GM18505 (cell line): ENCODE measurements at regions not wholly inside any gene's neighbourhood (a gene's known extent, or its start where the extent isn't known, plus 50 kb on each side); places are given as distances from the start of the nearest gene placed in this dataset.

ENCODE experiments used
- ATAC-seq: cut with Tn5 transposase; IDR thresholded peaks from one replicate; pipeline ENCODE4 v1.9.1; 2021; ENCODE audit not compliant: unreplicated experiment
- POLR2A ChIP-seq: IDR thresholded peaks from 4 replicates; pipeline ENCODE4 v1.6.1; 2011; ENCODE audit warnings: borderline replicate concordance; ENCODE audit not compliant: insufficient read depth, insufficient read length; ENCODE audit errors: extremely low read depth

- no peak for ATAC-seq
- TF ChIP-seq POLR2A, result no peak
These were observed 116.5 kb downstream of the SNX18 start for GRCh38 chr5:54634089-54634488.

- ATAC-seq, result no peak
These were observed 114.7 kb downstream of the SNX18 start for GRCh38 chr5:54632131-54632701.

GRCh38 chr5:54630738-54631359, 113.3 kb downstream of the SNX18 start:
- ATAC-seq, result no peak
- TF ChIP-seq POLR2A, result no peak

More at GRCh38 chr5:54632131-54632701, 114.7 kb downstream of the SNX18 start:
- TF ChIP-seq POLR2A, result no peak

DNA sequence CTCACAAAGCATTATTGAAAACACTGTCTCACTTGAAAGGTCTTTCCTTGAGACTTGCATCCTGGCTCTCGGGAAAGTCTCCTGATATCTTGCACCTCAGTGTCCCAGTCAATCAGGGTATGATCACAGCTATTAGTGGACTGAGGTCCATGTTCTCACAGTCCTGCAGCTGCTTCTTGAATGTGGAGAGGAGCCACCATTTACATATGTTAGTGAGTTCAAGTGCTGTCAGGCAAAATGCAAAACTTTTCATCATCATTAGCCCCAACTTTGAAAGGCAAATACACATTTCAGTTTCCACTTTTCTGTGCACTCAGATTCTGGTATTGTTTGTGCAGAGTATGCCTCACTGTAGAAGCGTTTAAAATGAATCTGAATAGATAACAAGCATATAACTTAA, 111.6 kb downstream of the SNX18 start:
- no peak for TF ChIP-seq POLR2A
- ATAC-seq, result no peak

GRCh38 chr5:54628050-54628449, 110.5 kb downstream of the SNX18 start:
- TF ChIP-seq POLR2A, result no peak
- no peak for ATAC-seq

GRCh38 chr5:54626407-54626806, 108.8 kb downstream of the SNX18 start:
- no peak for TF ChIP-seq POLR2A
- ATAC-seq, result no peak

GRCh38 chr5:54624805-54625568, 107.4 kb downstream of the SNX18 start:
- TF ChIP-seq POLR2A, result no peak
- no peak for ATAC-seq

DNA sequence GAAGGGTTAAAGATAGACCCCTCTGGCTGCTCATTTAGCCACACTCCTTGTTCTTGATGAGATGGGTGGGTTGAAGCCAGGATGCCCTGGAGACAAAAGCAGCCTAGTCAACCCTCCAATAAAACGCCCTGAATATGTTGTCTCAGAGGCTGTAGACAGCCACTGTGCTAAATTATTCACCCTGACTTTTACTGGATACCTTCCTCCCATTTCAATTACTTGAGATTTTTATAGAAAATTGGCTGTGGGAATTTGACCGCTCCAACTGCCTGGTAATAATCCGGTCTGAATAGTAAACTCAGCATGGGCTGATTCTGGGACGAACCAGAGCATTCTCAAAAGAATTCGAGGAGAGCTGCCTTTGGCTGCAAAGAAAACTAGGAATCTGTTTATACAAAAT, 104.2 kb downstream of the SNX18 start:
- no peak for TF ChIP-seq POLR2A
- ATAC-seq, result no peak

GRCh38 chr5:54621048-54621447, 103.5 kb downstream of the SNX18 start:
- TF ChIP-seq POLR2A, result no peak
- no peak for ATAC-seq

DNA sequence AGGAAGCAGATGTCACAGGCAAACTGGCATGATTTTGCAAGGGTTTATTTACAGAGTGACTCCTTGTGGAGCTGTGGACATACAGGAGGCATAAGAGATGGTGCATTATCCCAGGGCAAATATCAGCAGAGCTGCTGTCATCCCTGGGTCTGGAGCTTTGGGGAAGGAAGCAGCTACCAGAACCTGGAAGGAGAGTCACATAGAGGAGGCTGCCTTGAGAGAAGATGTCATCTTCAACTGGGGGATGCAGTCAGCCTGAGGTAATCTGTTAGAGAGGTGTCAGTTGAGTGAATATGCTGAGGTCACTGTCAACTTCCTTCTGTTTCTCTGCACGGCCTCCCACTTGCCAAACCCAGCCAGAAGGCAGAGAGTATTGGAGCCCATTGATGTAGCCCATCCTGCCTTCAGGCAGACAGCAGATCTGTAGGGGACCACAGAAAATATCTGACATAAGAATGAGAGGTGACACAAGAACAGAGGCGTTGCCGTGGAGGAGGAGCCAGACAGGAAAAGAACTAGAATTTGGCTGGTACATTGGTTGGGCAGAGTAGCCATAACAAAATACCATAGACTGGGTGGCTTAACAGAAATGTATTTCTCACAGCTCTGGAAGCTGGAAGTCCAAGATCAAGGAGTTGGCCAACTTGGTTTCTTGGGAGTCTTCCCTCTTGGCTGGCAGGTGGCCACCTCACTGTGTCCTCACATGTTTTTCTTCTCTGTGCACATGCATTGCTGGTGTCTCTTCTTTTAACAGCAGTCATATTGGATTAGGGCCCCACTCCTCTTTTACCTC, 102.8 kb downstream of the SNX18 start:
- no peak for ATAC-seq
- TF ChIP-seq POLR2A, result no peak

DNA sequence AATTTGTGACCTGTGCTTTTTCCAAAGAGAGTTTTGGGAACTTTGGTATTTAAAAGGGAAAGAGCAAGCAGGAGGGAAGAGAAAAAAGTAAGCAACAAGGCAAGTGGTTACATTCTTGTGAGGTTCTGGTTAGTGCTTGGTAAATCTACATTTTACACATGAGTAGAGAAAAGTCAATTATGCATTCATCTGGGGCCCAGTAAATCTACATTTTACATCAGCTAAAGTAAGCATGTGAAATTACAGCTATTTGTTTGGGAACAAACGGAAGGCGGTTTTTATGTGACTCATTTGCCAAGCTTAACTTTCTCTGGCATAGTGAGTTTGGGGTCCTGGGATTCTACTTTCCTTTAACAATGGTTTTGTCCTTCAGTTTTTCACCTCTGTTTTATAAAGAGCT, 102.2 kb downstream of the SNX18 start:
- TF ChIP-seq POLR2A, result no peak
- no peak for ATAC-seq

- no peak for ATAC-seq
- TF ChIP-seq POLR2A, result no peak
These were observed 99.1 kb downstream of the SNX18 start for GRCh38 chr5:54616518-54617220.

DNA sequence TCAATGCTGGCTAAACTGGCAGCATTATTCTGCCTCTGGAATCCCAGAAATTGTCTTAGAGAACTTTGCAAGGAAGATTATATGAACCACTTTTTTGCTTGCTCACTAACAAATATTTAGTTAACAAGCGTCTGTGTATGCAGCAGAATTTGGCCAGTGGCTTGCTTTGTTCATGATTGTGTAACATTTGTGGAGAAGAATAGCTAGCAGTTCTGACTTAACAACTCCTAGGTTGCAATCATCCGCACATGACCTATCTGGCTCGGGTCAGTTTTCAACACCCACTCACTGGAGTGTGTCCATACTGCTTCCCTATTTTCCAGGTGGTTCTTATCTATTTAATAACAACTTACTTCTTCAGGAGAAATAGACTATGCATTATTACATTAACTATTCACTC, 98.5 kb downstream of the SNX18 start:
- no peak for ATAC-seq

More for the DNA sequence above, 98.5 kb downstream of the SNX18 start:
- TF ChIP-seq POLR2A, result no peak
